GM12878 (cell line): ENCODE measurements at regions not wholly inside any gene's neighbourhood (a gene's known extent, or its start where the extent isn't known, plus 50 kb on each side); places are given as distances from the start of the nearest gene placed in this dataset.

ENCODE experiments used
- CUX1 ChIP-seq: IDR thresholded peaks from 2 replicates; pipeline ENCODE4 v1.6.1; 2012; ENCODE audit warnings: improper control_type of control experiment, low read depth, low read length; ENCODE audit not compliant: insufficient replicate concordance
- SKIL ChIP-seq: fragments of 450-650 bp; IDR thresholded peaks from 2 replicates; pipeline ENCODE4 v1.6.1; 2017; ENCODE audit warnings: mild to moderate bottlenecking, low read depth, inconsistent platforms; ENCODE audit not compliant: poor library complexity, severe bottlenecking
- SUZ12 ChIP-seq: fragments of 200-600 bp; sonication (generic); IDR thresholded peaks from one replicate; pipeline ENCODE4 v1.6.1; 2018; ENCODE audit warnings: antibody characterized with exemption, mild to moderate bottlenecking; ENCODE audit not compliant: unreplicated experiment
- TCF12 ChIP-seq: IDR thresholded peaks from 2 replicates; pipeline ENCODE4 v1.6.1; 2011; ENCODE audit warnings: low read depth, mild to moderate bottlenecking, low read length

DNA sequence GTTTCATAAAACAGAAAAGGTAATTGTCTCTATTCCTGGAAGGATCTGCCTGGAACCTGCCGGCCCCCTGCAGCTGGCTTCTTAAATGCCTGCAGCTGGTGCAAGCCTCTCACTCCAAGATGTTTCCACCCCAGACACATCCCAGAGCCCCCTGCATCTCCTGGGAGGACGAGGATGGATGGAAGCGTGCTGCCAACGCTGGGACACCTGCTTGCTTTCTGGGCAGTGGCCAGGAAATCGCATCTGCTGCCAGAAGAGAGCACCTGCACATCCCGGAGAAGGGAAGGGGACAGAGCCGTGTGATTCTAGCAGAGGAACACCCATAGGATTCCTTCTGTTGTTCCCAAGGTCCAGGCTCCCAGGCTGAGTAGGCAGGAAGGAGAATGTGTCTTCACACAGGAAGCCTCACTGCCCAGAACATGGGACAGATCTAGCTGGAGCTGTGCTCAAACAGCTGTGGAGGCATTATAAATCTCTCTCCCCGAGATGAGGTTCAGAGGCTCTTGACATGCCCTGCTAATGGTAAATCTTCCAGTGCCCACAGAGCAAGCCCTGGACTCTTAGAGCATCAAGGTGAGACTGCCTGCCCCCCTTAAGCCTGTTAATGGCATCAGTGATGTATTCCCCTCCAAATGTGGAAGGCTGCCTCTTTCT, 138.8 kb upstream of the MAP1LC3B2 start (continued):
- TF ChIP-seq CUX1 (no peak), SUZ12 (no peak), SKIL (no peak), TCF12 (no peak)
